ENCODE measurements at regions not wholly inside any gene's neighbourhood (a gene's known extent, or its start where the extent isn't known, plus 50 kb on each side); places are given as distances from the start of the nearest gene placed in this dataset.

- TF ChIP-seq CTCF (IDR thresholded peaks at IDR 0.05) (no peak), POLR2A (IDR thresholded peaks at IDR 0.05) (no peak)
These were observed 789.2 kb downstream of the MAFB start for GRCh38 chr20:39899881-39900280.

Data from ovary (tissue), 3 donors.